SK-N-MC (cell line): ENCODE measurements at regions not wholly inside any gene's neighbourhood (a gene's known extent, or its start where the extent isn't known, plus 50 kb on each side); places are given as distances from the start of the nearest gene placed in this dataset.

Experiments used
- EZH2 ChIP-seq: fragments of 200-600 bp; sonication (generic); IDR thresholded peaks from one replicate; pipeline ENCODE4 v1.6.1; 2017; ENCODE audit warnings: antibody characterized with exemption
- POLR2AphosphoS5 ChIP-seq: IDR thresholded peaks from 2 replicates; pipeline ENCODE4 v1.6.1; 2012; ENCODE audit warnings: mild to moderate bottlenecking, low read depth, low read length, borderline replicate concordance

DNA sequence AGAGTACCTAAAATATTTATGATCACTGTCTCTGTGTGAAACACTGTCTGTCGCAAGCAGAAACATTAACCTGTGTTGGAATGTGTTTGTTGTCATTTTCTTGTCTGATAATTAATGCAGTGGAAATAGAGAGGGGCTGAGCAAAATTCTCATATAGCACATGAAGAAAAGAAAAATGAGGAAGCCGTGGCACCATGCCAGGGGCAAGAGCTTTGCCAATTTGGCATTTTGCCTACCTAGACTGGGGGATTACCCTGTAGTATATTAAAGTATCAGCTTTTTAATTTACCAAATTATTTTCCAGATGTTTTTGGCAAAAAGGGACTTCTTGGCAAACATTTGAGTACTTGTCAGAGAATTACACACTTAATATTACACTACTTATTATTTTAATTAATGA, 1326.6 kb upstream of the GOT2 start:
- no peak for TF ChIP-seq EZH2
- no peak for TF ChIP-seq POLR2AphosphoS5
